ENCODE measurements at regions not wholly inside any gene's neighbourhood (a gene's known extent, or its start where the extent isn't known, plus 50 kb on each side); places are given as distances from the start of the nearest gene placed in this dataset.

GRCh38 chr2:35416391-35417140, 939.0 kb upstream of the CRIM1 start:
- no peak for TF ChIP-seq CTCF (IDR thresholded peaks at IDR 0.05; ENCODE audit: extremely low read depth, missing control alignments)
- no peak for DNase-seq (ENCODE audit: low spot score)

GRCh38 chr2:35415942-35416341, 939.6 kb upstream of the CRIM1 start:
- no peak for TF ChIP-seq CTCF (IDR thresholded peaks at IDR 0.05; ENCODE audit: extremely low read depth, missing control alignments)

GRCh38 chr2:35415282-35415681, 940.3 kb upstream of the CRIM1 start:
- DNase-seq (ENCODE audit: low spot score): no peak
- no peak for TF ChIP-seq CTCF (IDR thresholded peaks at IDR 0.05; ENCODE audit: extremely low read depth, missing control alignments)

More at GRCh38 chr2:35415942-35416341, 939.6 kb upstream of the CRIM1 start:
- no peak for DNase-seq (ENCODE audit: low spot score)

GRCh38 chr2:35410431-35411061, 945.0 kb upstream of the CRIM1 start:
- peak; percentile 37 for DNase-seq (ENCODE audit: low spot score)
- peak; percentile 64 for TF ChIP-seq CTCF (IDR thresholded peaks at IDR 0.05; ENCODE audit: extremely low read depth, missing control alignments)

GRCh38 chr2:35409762-35410161, 945.8 kb upstream of the CRIM1 start:
- TF ChIP-seq CTCF (IDR thresholded peaks at IDR 0.05; ENCODE audit: extremely low read depth, missing control alignments): no peak
- DNase-seq (ENCODE audit: low spot score): no peak

- TF ChIP-seq CTCF (IDR thresholded peaks at IDR 0.05; ENCODE audit: extremely low read depth, missing control alignments): no peak
Observed at GRCh38 chr2:35408320-35408719, 947.3 kb upstream of the CRIM1 start.

GRCh38 chr2:35391736-35392442, 963.7 kb upstream of the CRIM1 start:
- no peak for TF ChIP-seq CTCF (IDR thresholded peaks at IDR 0.05; ENCODE audit: extremely low read depth, missing control alignments)
- no peak for DNase-seq (ENCODE audit: low spot score)

More at GRCh38 chr2:35408320-35408719, 947.3 kb upstream of the CRIM1 start:
- no peak for DNase-seq (ENCODE audit: low spot score)
